CD4-positive, alpha-beta T cell treated with Interleukin-12 subunit alpha and Interleukin-12 subunit beta, for 1 hour (primary cell): ENCODE measurements at regions not wholly inside any gene's neighbourhood (a gene's known extent, or its start where the extent isn't known, plus 50 kb on each side); places are given as distances from the start of the nearest gene placed in this dataset.
"Not testable (repeated sequence)": the region's sequence is repeated elsewhere in the genome, so short reads cannot be mapped to it uniquely, and the experiment has no call there.

Experiments
- DNase-seq: peaks from one replicate; pipeline ENCODE4 v3.0.0-alpha.2; 2020

GRCh38 chr1:228546541-228547463 is 59.6 kb downstream of the RNF187 start:
- no peak for DNase-seq

GRCh38 chr1:228547464-228547792 is 60.2 kb downstream of the RNF187 start:
- no peak for DNase-seq

- DNase-seq, result no peak
Observed at GRCh38 chr1:228548788-228549187, 61.6 kb downstream of the RNF187 start.

GRCh38 chr1:228552596-228553176 is 65.5 kb downstream of the RNF187 start:
- DNase-seq, result no peak

GRCh38 chr1:228554107-228554506 is 66.9 kb downstream of the RNF187 start:
- DNase-seq, result no peak

- DNase-seq, result peak; percentile 57
Observed at GRCh38 chr1:228555074-228555994, 68.2 kb downstream of the RNF187 start.

- not testable (repeated sequence) for DNase-seq
Observed at GRCh38 chr1:228556634-228557430, 69.7 kb downstream of the RNF187 start.
